ENCODE measurements at regions not wholly inside any gene's neighbourhood (a gene's known extent, or its start where the extent isn't known, plus 50 kb on each side); places are given as distances from the start of the nearest gene placed in this dataset.

- TF ChIP-seq POLR2A (IDR thresholded peaks at IDR 0.05): no peak
- TF ChIP-seq CTCF (IDR thresholded peaks at IDR 0.05): no peak
Observed at GRCh38 chr17:77908501-77908900, 50.0 kb upstream of the TNRC6C start.
